H1 (cell line): ENCODE measurements at regions not wholly inside any gene's neighbourhood (a gene's known extent, or its start where the extent isn't known, plus 50 kb on each side); places are given as distances from the start of the nearest gene placed in this dataset.

Experiments used
- CTCF ChIA-PET: fragments of 300-600 bp; sonication (Branson Sonifier 250); formaldehyde crosslinking; loops from one replicate; lab custom pipeline; 2021; ENCODE audit not compliant: partially characterized antibody; lab: Charles Lee
- POLR2A ChIA-PET: fragments of 300-600 bp; sonication (Branson Sonifier 250); formaldehyde crosslinking; loops from one replicate; lab custom pipeline; 2021; ENCODE audit warnings: inconsistent platforms; ENCODE audit not compliant: partially characterized antibody; lab: Charles Lee
- DNase-seq, 2 experiments: peaks; one replicate each; pipeline versions ENCODE4 v3.0.0 to v3.0.0-alpha.2; 2010 to 2022; ENCODE audit warnings: low spot score in 2 of 2, low read depth in 1 of 2, mixed read lengths in 1 of 2
- FAIRE-seq: peaks from 2 replicates; lab custom pipeline; 2011; peaks lifted over from hg19 to GRCh38; lab: Jason Lieb, UNC
- H2AFZ ChIP-seq: 2 replicates; pipeline ENCODE4 v1.8.1; 2012; ENCODE audit warnings: low read length, inconsistent platforms
- H2AK5ac ChIP-seq: 2 replicates; pipeline ENCODE4 v1.6.1; 2013; ENCODE audit warnings: low read depth, low read length
- H2BK120ac ChIP-seq: replicated peaks from 2 replicates; pipeline ENCODE3; 2013; ENCODE audit warnings: low read depth, low read length, inconsistent platforms
- H2BK12ac ChIP-seq: 2 replicates; pipeline ENCODE4 v1.6.1; 2013; ENCODE audit warnings: low read depth, low read length
- H2BK15ac ChIP-seq: 2 replicates; pipeline ENCODE4 v1.6.1; 2013; ENCODE audit warnings: low read length
- H2BK20ac ChIP-seq: 2 replicates; pipeline ENCODE4 v1.6.1; 2013; ENCODE audit warnings: low read length
- H2BK5ac ChIP-seq: 2 replicates; pipeline ENCODE4 v1.6.1; 2013; ENCODE audit warnings: low read depth, low read length
- H3K14ac ChIP-seq: 2 replicates; pipeline ENCODE4 v1.6.1; 2013; ENCODE audit warnings: inconsistent platforms; ENCODE audit not compliant: insufficient read length
- H3K18ac ChIP-seq: 2 replicates; pipeline ENCODE4 v1.6.1; 2013; ENCODE audit warnings: low read length; ENCODE audit errors: extremely low read depth
- H3K23ac ChIP-seq: 2 replicates; pipeline ENCODE4 v1.6.1; 2013; ENCODE audit warnings: inconsistent platforms; ENCODE audit not compliant: insufficient read length
- H3K23me2 ChIP-seq: 2 replicates; pipeline ENCODE4 v1.6.1; 2013; ENCODE audit warnings: low read depth, low read length
- H3K27ac ChIP-seq: 2 replicates; pipeline ENCODE4 v1.6.1; 2011; ENCODE audit warnings: low read depth, low read length, inconsistent platforms
- H3K27me3 ChIP-seq, 4 experiments: replicated peaks in 1 of 4; 1 replicate in 1 of 4; 2 replicates in 3 of 4; pipeline versions ENCODE4 v1.6.1 to v1.8.1; 2011 to 2013; ENCODE audit warnings: low read length in 3 of 4, mild to moderate bottlenecking in 3 of 4, inconsistent platforms in 2 of 4, mixed read lengths in 2 of 4, moderate library complexity in 1 of 4; ENCODE audit not compliant: control insufficient read depth in 3 of 4, insufficient read depth in 3 of 4; ENCODE audit errors: extremely low read depth in 1 of 4
- H3K36me3 ChIP-seq, 4 experiments: 2 replicates each; pipeline versions ENCODE4 v1.6.1 to v1.8.1; 2011 to 2013; ENCODE audit warnings: mild to moderate bottlenecking in 4 of 4, low read length in 3 of 4, moderate library complexity in 2 of 4, control low read depth in 1 of 4, inconsistent platforms in 1 of 4; ENCODE audit not compliant: insufficient read depth in 4 of 4, control insufficient read depth in 2 of 4
- H3K4ac ChIP-seq: replicated peaks from 2 replicates; pipeline ENCODE3; 2013; ENCODE audit warnings: low read length, low read depth, mixed read lengths, inconsistent platforms; ENCODE audit not compliant: insufficient read length
- H3K4me1 ChIP-seq, 4 experiments: replicated peaks in 1 of 4; 1 replicate in 1 of 4; 2 replicates in 3 of 4; pipeline versions ENCODE4 v1.6.1 to v1.8.1; 2011 to 2013; ENCODE audit warnings: low read length in 3 of 4, inconsistent platforms in 2 of 4, mixed read lengths in 1 of 4; ENCODE audit not compliant: insufficient read depth in 4 of 4, control insufficient read depth in 3 of 4
- H3K4me2 ChIP-seq, 2 experiments: 2 replicates each; pipeline versions ENCODE4 v1.6.1 to v1.8.1; 2011 to 2013; ENCODE audit warnings: low read depth in 2 of 2, low read length in 2 of 2, control low read depth in 1 of 2, inconsistent platforms in 1 of 2, mild to moderate bottlenecking in 1 of 2; ENCODE audit not compliant: insufficient read depth in 1 of 2
- H3K4me3 ChIP-seq, 4 experiments: fragments of 200-600, 300-600 bp in 1 of 4; sonication (generic), shearing (Covaris generic), sonication (Bioruptor Twin) in 1 of 4; 2 replicates each; pipeline versions ENCODE4 v1.5.1 to v1.8.1; 2011 to 2016; ENCODE audit warnings: low read length in 4 of 4, low read depth in 3 of 4, control low read depth in 2 of 4, inconsistent platforms in 2 of 4, mild to moderate bottlenecking in 2 of 4, mixed read lengths in 1 of 4, moderate library complexity in 1 of 4; ENCODE audit not compliant: insufficient read depth in 2 of 4; ENCODE audit errors: extremely low read depth in 1 of 4
- H3K56ac ChIP-seq: replicated peaks from 2 replicates; pipeline ENCODE3; 2013; ENCODE audit warnings: low read depth, mild to moderate bottlenecking, mixed read lengths, low read length, inconsistent platforms; ENCODE audit not compliant: insufficient read length
- H3K79me1 ChIP-seq: 2 replicates; pipeline ENCODE4 v1.6.1; 2013; ENCODE audit warnings: low read depth, low read length, control low read depth
- H3K79me2 ChIP-seq, 2 experiments: 2 replicates each; pipeline versions ENCODE4 v1.6.1 to v1.8.1; 2012 to 2013; ENCODE audit warnings: low read length in 2 of 2, mild to moderate bottlenecking in 2 of 2, inconsistent platforms in 1 of 2; ENCODE audit not compliant: insufficient read depth in 2 of 2, control insufficient read depth in 1 of 2
- H3K9ac ChIP-seq, 4 experiments: replicated peaks in 1 of 4; 1 replicate in 1 of 4; 2 replicates in 3 of 4; pipeline versions ENCODE4 v1.6.1 to v1.8.1; 2011 to 2013; ENCODE audit warnings: low read depth in 3 of 4, low read length in 3 of 4, control low read depth in 2 of 4, mild to moderate bottlenecking in 2 of 4, moderate library complexity in 2 of 4, inconsistent platforms in 1 of 4; ENCODE audit errors: extremely low read depth in 1 of 4
- H3K9me3 ChIP-seq, 2 experiments: 2 replicates each; pipeline versions ENCODE4 v1.6.1 to v1.8.1; 2012 to 2013; ENCODE audit warnings: mild to moderate bottlenecking in 2 of 2, moderate library complexity in 2 of 2, control low read depth in 1 of 2, inconsistent platforms in 1 of 2, low read depth in 1 of 2, low read length in 1 of 2, mixed read lengths in 1 of 2; ENCODE audit not compliant: insufficient read depth in 2 of 2
- H4K20me1 ChIP-seq, 2 experiments: replicated peaks in 1 of 2; 2 replicates each; pipeline versions ENCODE3 to v1.8.1; 2011 to 2013; ENCODE audit warnings: inconsistent platforms in 2 of 2, low read length in 2 of 2, mild to moderate bottlenecking in 1 of 2; ENCODE audit not compliant: insufficient read depth in 2 of 2, control insufficient read depth in 1 of 2
- H4K5ac ChIP-seq: 2 replicates; pipeline ENCODE4 v1.6.1; 2013; ENCODE audit warnings: low read length, low read depth, mixed read lengths, inconsistent platforms; ENCODE audit not compliant: insufficient read length
- H4K8ac ChIP-seq: 2 replicates; pipeline ENCODE4 v1.8.0; 2013; ENCODE audit warnings: mild to moderate bottlenecking, moderate library complexity, low read length, inconsistent platforms; ENCODE audit not compliant: insufficient read depth; ENCODE audit errors: extremely low read depth
- H4K91ac ChIP-seq: replicated peaks from 2 replicates; pipeline ENCODE3; 2013; ENCODE audit warnings: low read length, mixed read lengths, inconsistent platforms; ENCODE audit not compliant: insufficient read length
- ATF2 ChIP-seq: IDR thresholded peaks from 2 replicates; pipeline ENCODE4 v1.6.1; 2012; ENCODE audit warnings: low read length, inconsistent platforms
- CREB1 ChIP-seq: IDR thresholded peaks from 2 replicates; pipeline ENCODE4 v1.6.1; 2012; ENCODE audit warnings: inconsistent platforms
- EZH2 ChIP-seq: fragments of 200-600 bp; sonication (generic); IDR thresholded peaks from 2 replicates; pipeline ENCODE4 v1.7.1; 2012; ENCODE audit warnings: low read depth, mild to moderate bottlenecking, moderate library complexity, low read length, inconsistent platforms; ENCODE audit not compliant: severe bottlenecking
- PHF8 ChIP-seq: fragments of 200-600 bp; sonication (generic); conservative IDR thresholded peaks from 2 replicates; pipeline ENCODE4 v1.7.1; 2012; ENCODE audit warnings: low read depth, mild to moderate bottlenecking, inconsistent platforms, low read length, moderate library complexity
- USF2 ChIP-seq: IDR thresholded peaks from 2 replicates; pipeline ENCODE4 v1.6.1; 2011; ENCODE audit warnings: low read length, improper control_type of control experiment
- WGBS, 2 experiments: shearing (Covaris generic) in 1 of 2; methylation state at CpG; one replicate each; pipeline versions ENCODE4 v1.1.6 to v1.1.7; 2013 to 2015; ENCODE audit warnings: low lambda C conversion rate in 2 of 2, mixed read lengths in 2 of 2, inconsistent platforms in 1 of 2, low coverage in 1 of 2, missing lambda C conversion rate in 1 of 2; ENCODE audit not compliant: insufficient replicate concordance in 2 of 2, insufficient coverage in 1 of 2, insufficient read length in 1 of 2; ENCODE audit errors: extremely low coverage in 1 of 2, missing lambda C conversion rate in 1 of 2; 5-methylcytosine and 5-hydroxymethylcytosine counted together

- H3K27me3 ChIP-seq: no peaks in the 10 kb centered on the region
- no peaks in the 10 kb centered on the region for H3K9me3 ChIP-seq
- H3K9ac ChIP-seq: no peak overlapping the region
- H2BK5ac ChIP-seq: no peak overlapping the region
- no peak overlapping the region for H2BK120ac ChIP-seq
- no peak overlapping the region for H3K4me2 ChIP-seq
- TF ChIP-seq USF2 (no peak), CREB1 (no peak), ATF2 (no peak), PHF8 (no peak), EZH2 (no peak)
- TF ChIP-seq, all 59 proteins: peak for 0
- H2AFZ ChIP-seq: no peak overlapping the region
- no peak overlapping the region for H2BK12ac ChIP-seq
- H3K56ac ChIP-seq: no peak overlapping the region
- H3K4me1 ChIP-seq: peaks cover 0 to under 1% (median 0%) of the 10 kb centered on the region in 4 experiments; a peak in 1 of 7 replicates
- H3K18ac ChIP-seq: no peak overlapping the region
- no peak overlapping the region for H4K5ac ChIP-seq
- ChIA-PET CTCF (no interaction called here), POLR2A (no interaction called here)
- DNase-seq (no peak), FAIRE-seq (no peak)
- H2BK20ac ChIP-seq: no peak overlapping the region
- H2AK5ac ChIP-seq: no peak overlapping the region
- no peak overlapping the region for H2BK15ac ChIP-seq
- no peaks in the 10 kb centered on the region for H3K23me2 ChIP-seq
- 100% methylated on average over 1 of the region's 1 CpG; no CpG with 5 or more reads in 1 of the 2 experiments for WGBS, 2 experiments
- no peak overlapping the region for H3K23ac ChIP-seq
- H3K79me2 ChIP-seq: no peaks in the 10 kb centered on the region
- no peak overlapping the region for H4K91ac ChIP-seq
- no peaks in the 10 kb centered on the region for H3K36me3 ChIP-seq
- H3K14ac ChIP-seq: no peak overlapping the region
- H4K8ac ChIP-seq: no peak overlapping the region
- no peak overlapping the region for H3K27ac ChIP-seq
- H3K79me1 ChIP-seq: no peaks in the 10 kb centered on the region
- no peak overlapping the region for H3K4me3 ChIP-seq
- H4K20me1 ChIP-seq: no peaks in the 10 kb centered on the region
- no peak overlapping the region for H3K4ac ChIP-seq
These were observed 137.5 kb downstream of the ACTR3 start for GRCh38 chr2:114027437-114027836.
